Thyroid gland (tissue), 4 donors: ENCODE measurements at regions not wholly inside any gene's neighbourhood (a gene's known extent, or its start where the extent isn't known, plus 50 kb on each side); places are given as distances from the start of the nearest gene placed in this dataset.
"Not testable (repeated sequence)": the region's sequence is repeated elsewhere in the genome, so short reads cannot be mapped to it uniquely, and the experiment has no call there.

Experiments used
- POLR2A ChIP-seq, 2 donors: fragments of 450-650 bp; IDR thresholded peaks; one replicate each; pipeline ENCODE4 v1.6.1; 2017; ENCODE audit warnings: antibody characterized with exemption in 2 of 2, mild to moderate bottlenecking in 2 of 2, moderate library complexity in 1 of 2
- TF ChIP-seq, protein P1 (sequence below), 6 experiments: fragments of 200-600 bp in 3 of 6; fragments of 450-650 bp in 3 of 6; sonication (generic) in 3 of 6; IDR thresholded peaks; one replicate each; pipeline ENCODE4 v1.5.1; 2016 to 2019; ENCODE audit warnings: antibody characterized with exemption in 6 of 6, mild to moderate bottlenecking in 2 of 6, inconsistent platforms in 1 of 6, moderate library complexity in 1 of 6

DNA sequence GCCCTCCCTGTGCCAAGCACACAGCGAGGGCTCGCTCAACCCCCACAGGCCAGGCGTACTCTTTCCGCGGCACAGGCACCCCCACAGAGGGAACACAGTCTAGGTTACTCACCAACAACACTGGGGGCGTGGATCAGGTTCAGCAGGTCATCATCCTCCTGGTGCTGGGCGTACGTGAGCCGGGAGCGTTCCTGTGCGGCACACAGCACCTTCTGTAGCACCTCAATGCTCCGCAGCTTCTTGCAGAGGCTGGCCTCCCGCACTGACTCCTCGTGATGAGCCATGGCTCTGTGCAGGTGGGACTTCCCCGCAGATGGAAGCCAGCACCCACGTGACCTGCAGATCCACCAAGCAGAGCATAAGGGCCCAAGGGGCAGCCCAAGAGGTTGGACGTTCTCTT, 296.8 kb downstream of the GOLGA6L6 start:
- TF ChIP-seq, protein P1, sequence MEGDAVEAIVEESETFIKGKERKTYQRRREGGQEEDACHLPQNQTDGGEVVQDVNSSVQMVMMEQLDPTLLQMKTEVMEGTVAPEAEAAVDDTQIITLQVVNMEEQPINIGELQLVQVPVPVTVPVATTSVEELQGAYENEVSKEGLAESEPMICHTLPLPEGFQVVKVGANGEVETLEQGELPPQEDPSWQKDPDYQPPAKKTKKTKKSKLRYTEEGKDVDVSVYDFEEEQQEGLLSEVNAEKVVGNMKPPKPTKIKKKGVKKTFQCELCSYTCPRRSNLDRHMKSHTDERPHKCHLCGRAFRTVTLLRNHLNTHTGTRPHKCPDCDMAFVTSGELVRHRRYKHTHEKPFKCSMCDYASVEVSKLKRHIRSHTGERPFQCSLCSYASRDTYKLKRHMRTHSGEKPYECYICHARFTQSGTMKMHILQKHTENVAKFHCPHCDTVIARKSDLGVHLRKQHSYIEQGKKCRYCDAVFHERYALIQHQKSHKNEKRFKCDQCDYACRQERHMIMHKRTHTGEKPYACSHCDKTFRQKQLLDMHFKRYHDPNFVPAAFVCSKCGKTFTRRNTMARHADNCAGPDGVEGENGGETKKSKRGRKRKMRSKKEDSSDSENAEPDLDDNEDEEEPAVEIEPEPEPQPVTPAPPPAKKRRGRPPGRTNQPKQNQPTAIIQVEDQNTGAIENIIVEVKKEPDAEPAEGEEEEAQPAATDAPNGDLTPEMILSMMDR (IDR thresholded peaks at IDR 0.05): not testable (repeated sequence)
- not testable (repeated sequence) for TF ChIP-seq POLR2A (IDR thresholded peaks at IDR 0.05)
